Skeletal muscle satellite cell (primary cell): ENCODE measurements at regions not wholly inside any gene's neighbourhood (a gene's known extent, or its start where the extent isn't known, plus 50 kb on each side); places are given as distances from the start of the nearest gene placed in this dataset.

Experiments used
- H3K27me3 ChIP-seq: 2 replicates; pipeline ENCODE4 v1.7.0; 2013; ENCODE audit warnings: low read length; ENCODE audit not compliant: control insufficient read depth, insufficient read depth
- H3K36me3 ChIP-seq: 2 replicates; pipeline ENCODE4 v1.7.0; 2013; ENCODE audit warnings: mild to moderate bottlenecking, control low read depth, low read length; ENCODE audit not compliant: insufficient read depth
- H3K4me1 ChIP-seq: 2 replicates; pipeline ENCODE4 v1.7.0; 2013; ENCODE audit warnings: low read length; ENCODE audit not compliant: control insufficient read depth, insufficient read depth
- H3K4me2 ChIP-seq: 2 replicates; pipeline ENCODE4 v1.7.0; 2013; ENCODE audit warnings: mild to moderate bottlenecking, low read length
- H3K4me3 ChIP-seq: 2 replicates; pipeline ENCODE4 v1.7.0; 2013; ENCODE audit warnings: low read length
- H3K9ac ChIP-seq: 2 replicates; pipeline ENCODE4 v1.7.0; 2013; ENCODE audit warnings: mild to moderate bottlenecking, low read depth, low read length, moderate library complexity
- H3K9me3 ChIP-seq: replicated peaks from 2 replicates; pipeline ENCODE4 v1.7.0; 2013; ENCODE audit warnings: mild to moderate bottlenecking, control low read depth, low read length

DNA sequence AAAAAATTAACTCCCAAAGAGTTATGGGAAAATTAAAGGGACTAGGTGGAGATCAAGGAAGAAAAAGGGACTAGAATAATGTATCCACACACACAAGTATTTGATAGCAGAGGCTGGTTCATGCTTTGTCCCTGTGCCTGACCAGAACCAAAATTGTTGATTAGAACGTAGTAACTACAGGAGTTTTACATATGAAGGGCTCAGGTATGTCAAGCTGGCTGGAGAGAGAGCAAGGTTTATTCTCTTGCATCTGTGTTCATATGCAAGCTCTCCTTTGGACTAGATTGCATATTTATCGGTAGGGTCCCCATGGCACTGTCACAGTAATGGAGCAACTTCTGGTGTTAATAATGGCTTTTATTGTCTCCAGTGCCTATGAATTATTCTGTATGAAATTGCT, 239.9 kb upstream of the TRPM3 start:
- no peaks in the 10 kb centered on the region for H3K9me3 ChIP-seq
- no peak overlapping the region for H3K9ac ChIP-seq
- H3K36me3 ChIP-seq: no peaks in the 10 kb centered on the region
- H3K27me3 ChIP-seq: no peaks in the 10 kb centered on the region
- no peak overlapping the region for H3K4me3 ChIP-seq
- no peaks in the 10 kb centered on the region for H3K4me1 ChIP-seq
- H3K4me2 ChIP-seq: no peak overlapping the region

GRCh38 chr9:71357346-71357745, 235.9 kb upstream of the TRPM3 start:
- Histone ChIP-seq H3K4me3 (no peak overlapping the region), H3K27me3 (no peaks in the 10 kb centered on the region), H3K4me2 (no peak overlapping the region), H3K36me3 (no peaks in the 10 kb centered on the region), H3K4me1 (no peaks in the 10 kb centered on the region), H3K9me3 (no peaks in the 10 kb centered on the region), H3K9ac (no peak overlapping the region)

- Histone ChIP-seq H3K4me3 (no peak overlapping the region), H3K9me3 (no peaks in the 10 kb centered on the region), H3K4me1 (no peaks in the 10 kb centered on the region), H3K4me2 (no peak overlapping the region), H3K36me3 (no peaks in the 10 kb centered on the region), H3K9ac (no peak overlapping the region), H3K27me3 (no peaks in the 10 kb centered on the region)
Measured at GRCh38 chr9:71355884-71356283, 234.5 kb upstream of the TRPM3 start.

GRCh38 chr9:71353720-71354119, 232.3 kb upstream of the TRPM3 start:
- H3K9ac ChIP-seq: no peak overlapping the region
- H3K4me2 ChIP-seq: no peak overlapping the region
- H3K9me3 ChIP-seq: no peaks in the 10 kb centered on the region
- no peaks in the 10 kb centered on the region for H3K36me3 ChIP-seq
- H3K4me1 ChIP-seq: no peaks in the 10 kb centered on the region
- no peak overlapping the region for H3K4me3 ChIP-seq
- no peaks in the 10 kb centered on the region for H3K27me3 ChIP-seq

GRCh38 chr9:71352837-71353236, 231.4 kb upstream of the TRPM3 start:
- Histone ChIP-seq H3K9me3 (no peaks in the 10 kb centered on the region), H3K4me1 (no peaks in the 10 kb centered on the region), H3K4me2 (no peak overlapping the region), H3K4me3 (no peak overlapping the region), H3K9ac (no peak overlapping the region), H3K36me3 (no peaks in the 10 kb centered on the region), H3K27me3 (no peaks in the 10 kb centered on the region)

GRCh38 chr9:71349218-71349617, 227.8 kb upstream of the TRPM3 start:
- no peak overlapping the region for H3K9ac ChIP-seq
- H3K4me1 ChIP-seq: no peaks in the 10 kb centered on the region
- no peaks in the 10 kb centered on the region for H3K27me3 ChIP-seq
- H3K36me3 ChIP-seq: no peaks in the 10 kb centered on the region
- no peak overlapping the region for H3K4me3 ChIP-seq
- H3K9me3 ChIP-seq: no peaks in the 10 kb centered on the region
- H3K4me2 ChIP-seq: no peak overlapping the region

DNA sequence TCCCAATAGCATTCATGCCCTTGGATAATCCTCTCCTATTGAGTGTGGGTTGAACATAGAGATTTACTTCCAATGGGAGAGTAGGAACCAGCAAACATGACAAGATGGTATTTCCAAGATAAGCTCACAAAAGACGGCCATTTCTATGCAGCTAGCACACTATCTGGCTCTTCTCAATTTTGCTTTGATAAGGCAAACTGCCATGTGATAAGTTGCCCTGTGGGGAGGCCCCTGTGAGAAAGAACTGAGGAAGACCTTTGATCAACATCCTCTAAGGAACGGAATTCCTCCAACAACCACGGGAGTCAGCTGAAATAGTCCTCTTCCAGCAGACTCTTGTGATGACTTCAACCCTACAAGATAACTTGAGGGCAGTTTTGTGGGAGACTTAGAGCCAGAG, 211.9 kb upstream of the TRPM3 start:
- no peaks in the 10 kb centered on the region for H3K4me1 ChIP-seq
- H3K4me3 ChIP-seq: no peak overlapping the region
- H3K9ac ChIP-seq: no peak overlapping the region
- H3K27me3 ChIP-seq: peaks cover 7% of the 10 kb centered on the region
- H3K9me3 ChIP-seq: no peaks in the 10 kb centered on the region
- H3K36me3 ChIP-seq: no peaks in the 10 kb centered on the region
- no peak overlapping the region for H3K4me2 ChIP-seq

GRCh38 chr9:71331603-71332002, 210.2 kb upstream of the TRPM3 start:
- H3K4me3 ChIP-seq: no peak overlapping the region
- H3K36me3 ChIP-seq: no peaks in the 10 kb centered on the region
- H3K4me2 ChIP-seq: no peak overlapping the region
- H3K9me3 ChIP-seq: no peaks in the 10 kb centered on the region
- H3K9ac ChIP-seq: no peak overlapping the region
- peaks cover 5% of the 10 kb centered on the region for H3K27me3 ChIP-seq
- H3K4me1 ChIP-seq: no peaks in the 10 kb centered on the region

DNA sequence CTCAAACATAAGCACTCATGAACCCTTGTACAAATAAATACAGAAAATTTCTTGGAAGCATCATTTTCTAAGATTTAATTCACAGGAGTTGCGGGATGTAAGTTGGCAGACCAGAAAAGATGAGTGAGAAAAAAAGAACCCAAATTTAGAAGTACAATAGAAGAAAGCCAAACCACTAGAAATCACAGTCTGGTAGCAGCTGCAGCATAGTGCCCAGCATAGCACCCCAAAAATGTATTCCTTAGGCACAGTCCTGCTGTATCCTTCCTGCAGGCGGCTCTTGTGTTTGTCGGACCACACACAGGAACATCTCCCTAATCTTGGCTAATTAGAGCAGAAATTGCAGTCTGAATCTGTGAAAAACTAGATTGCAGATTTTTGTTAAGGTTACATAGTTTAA, 208.5 kb upstream of the TRPM3 start:
- no peak overlapping the region for H3K4me2 ChIP-seq
- H3K9ac ChIP-seq: no peak overlapping the region
- no peaks in the 10 kb centered on the region for H3K36me3 ChIP-seq
- peaks cover 5% of the 10 kb centered on the region for H3K27me3 ChIP-seq
- H3K9me3 ChIP-seq: no peaks in the 10 kb centered on the region
- H3K4me1 ChIP-seq: no peaks in the 10 kb centered on the region
- H3K4me3 ChIP-seq: no peak overlapping the region

DNA sequence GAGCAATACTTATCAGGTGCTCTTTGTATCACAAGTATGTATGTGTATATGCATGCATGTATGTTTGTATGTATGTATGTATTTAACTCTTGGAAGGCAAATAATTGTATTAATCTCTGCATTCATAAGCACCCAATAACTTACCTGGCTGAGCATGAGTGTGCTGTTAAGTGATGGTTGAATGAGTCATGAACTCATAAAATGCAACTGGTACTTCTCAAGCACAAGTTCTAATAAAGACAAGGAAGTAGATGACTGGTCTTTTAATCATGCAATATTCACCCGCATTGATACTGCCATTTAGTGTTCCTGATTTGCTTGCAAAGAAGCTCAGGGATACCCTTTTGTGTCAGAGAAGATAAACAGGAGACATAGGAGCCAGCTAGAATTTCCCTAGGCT, 204.9 kb upstream of the TRPM3 start:
- H3K27me3 ChIP-seq: peaks cover 5% of the 10 kb centered on the region
- no peak overlapping the region for H3K4me3 ChIP-seq
- H3K36me3 ChIP-seq: no peaks in the 10 kb centered on the region
- H3K9me3 ChIP-seq: no peaks in the 10 kb centered on the region
- H3K9ac ChIP-seq: no peak overlapping the region
- H3K4me2 ChIP-seq: no peak overlapping the region
- no peaks in the 10 kb centered on the region for H3K4me1 ChIP-seq

DNA sequence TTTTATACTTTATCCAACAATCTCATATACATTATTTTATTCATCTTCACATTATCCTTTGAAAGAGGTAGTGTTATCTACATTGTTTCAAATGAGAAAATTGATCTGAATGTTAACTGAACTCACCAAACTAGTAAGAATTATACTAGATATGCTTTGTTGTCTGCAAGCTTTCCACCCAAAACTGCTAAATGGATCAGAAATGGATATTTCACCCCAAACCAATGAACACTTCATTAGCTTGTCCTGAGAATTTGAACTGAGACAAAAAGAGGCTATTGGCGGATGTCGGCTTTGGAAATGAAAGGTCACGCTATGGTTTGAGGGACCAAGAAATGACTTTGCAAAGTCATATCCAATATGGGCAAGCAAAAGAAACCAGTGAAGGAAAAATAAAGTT, 201.9 kb upstream of the TRPM3 start:
- H3K4me1 ChIP-seq: no peaks in the 10 kb centered on the region
- H3K27me3 ChIP-seq: peaks cover 5% of the 10 kb centered on the region
- H3K9ac ChIP-seq: no peak overlapping the region
- no peaks in the 10 kb centered on the region for H3K36me3 ChIP-seq
- no peak overlapping the region for H3K4me3 ChIP-seq
- no peaks in the 10 kb centered on the region for H3K9me3 ChIP-seq
- no peak overlapping the region for H3K4me2 ChIP-seq

DNA sequence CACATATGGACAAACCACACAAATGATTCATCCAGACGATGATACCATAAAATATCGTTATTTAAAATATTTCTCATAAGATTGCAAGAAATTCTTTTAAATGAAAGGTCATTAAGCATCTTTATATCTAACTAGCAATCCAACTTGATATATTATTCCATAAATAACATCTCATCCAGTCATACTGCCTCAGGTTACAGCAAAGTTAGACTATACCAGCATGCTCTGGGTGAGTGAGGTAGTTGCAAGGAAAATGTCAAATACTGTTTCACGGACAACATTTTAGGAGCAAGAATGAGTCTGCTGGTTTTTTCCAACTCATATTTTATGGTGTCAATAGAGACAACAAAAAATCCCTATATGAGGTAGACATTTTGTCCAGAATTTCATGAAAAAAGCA, 200.9 kb upstream of the TRPM3 start:
- H3K4me1 ChIP-seq: no peaks in the 10 kb centered on the region
- H3K4me2 ChIP-seq: no peak overlapping the region
- H3K9ac ChIP-seq: no peak overlapping the region
- no peak overlapping the region for H3K4me3 ChIP-seq
- no peaks in the 10 kb centered on the region for H3K36me3 ChIP-seq
- H3K27me3 ChIP-seq: peaks cover 5% of the 10 kb centered on the region
- no peaks in the 10 kb centered on the region for H3K9me3 ChIP-seq
